ENCODE measurements at regions not wholly inside any gene's neighbourhood (a gene's known extent, or its start where the extent isn't known, plus 50 kb on each side); places are given as distances from the start of the nearest gene placed in this dataset.
"Not testable (repeated sequence)": the region's sequence is repeated elsewhere in the genome, so short reads cannot be mapped to it uniquely, and the experiment has no call there.

- H3K27ac ChIP-seq; H3K36me3 ChIP-seq; H3K27me3 ChIP-seq; DNase-seq; H3K4me3 ChIP-seq; H3K4me1 ChIP-seq; H3K9me3 ChIP-seq (replicated peaks): not testable (repeated sequence)
Observed at GRCh38 chr1:177634151-177634550, 335.7 kb downstream of the SEC16B start.

- DNase-seq: no peak
- no peaks in the 10 kb centered on the region for H3K36me3 ChIP-seq
Observed at GRCh38 chr1:177632923-177633615, 336.8 kb downstream of the SEC16B start.

GRCh38 chr1:177631770-177632169 is 338.1 kb downstream of the SEC16B start:
- Histone ChIP-seq H3K36me3 (no peaks in the 10 kb centered on the region), H3K27me3 (no peaks in the 10 kb centered on the region), H3K27ac (no peak overlapping the region), H3K4me1 (no peaks in the 10 kb centered on the region), H3K4me3 (no peak overlapping the region), H3K9me3 (replicated peaks) (no peaks in the 10 kb centered on the region)
- no peak for DNase-seq

More at GRCh38 chr1:177632923-177633615, 336.8 kb downstream of the SEC16B start:
- no peak overlapping the region for H3K27ac ChIP-seq
- no peaks in the 10 kb centered on the region for H3K27me3 ChIP-seq
- H3K4me3 ChIP-seq: no peak overlapping the region
- H3K4me1 ChIP-seq: no peaks in the 10 kb centered on the region
- H3K9me3 ChIP-seq (replicated peaks): no peaks in the 10 kb centered on the region

- DNase-seq: no peak
- H3K4me1 ChIP-seq: no peaks in the 10 kb centered on the region
- H3K27me3 ChIP-seq: no peaks in the 10 kb centered on the region
- H3K27ac ChIP-seq: no peak overlapping the region
- H3K4me3 ChIP-seq: no peak overlapping the region
- no peaks in the 10 kb centered on the region for H3K9me3 ChIP-seq (replicated peaks)
- no peaks in the 10 kb centered on the region for H3K36me3 ChIP-seq
Observed at GRCh38 chr1:177629526-177629925, 340.3 kb downstream of the SEC16B start.

GRCh38 chr1:177627148-177627910 is 342.5 kb downstream of the SEC16B start:
- H3K27ac ChIP-seq: no peak overlapping the region
- H3K4me1 ChIP-seq: no peaks in the 10 kb centered on the region
- no peak for DNase-seq
- no peaks in the 10 kb centered on the region for H3K9me3 ChIP-seq (replicated peaks)
- no peak overlapping the region for H3K4me3 ChIP-seq
- H3K27me3 ChIP-seq: no peaks in the 10 kb centered on the region
- H3K36me3 ChIP-seq: no peaks in the 10 kb centered on the region

GRCh38 chr1:177620636-177621190 is 349.1 kb downstream of the SEC16B start:
- H3K27me3 ChIP-seq: no peaks in the 10 kb centered on the region
- H3K4me1 ChIP-seq: no peaks in the 10 kb centered on the region
- no peaks in the 10 kb centered on the region for H3K9me3 ChIP-seq (replicated peaks)
- no peak overlapping the region for H3K27ac ChIP-seq
- DNase-seq: no peak
- H3K36me3 ChIP-seq: no peaks in the 10 kb centered on the region
- H3K4me3 ChIP-seq: no peak overlapping the region

GRCh38 chr1:177615251-177615650 is 354.6 kb downstream of the SEC16B start:
- Histone ChIP-seq H3K27ac (no peak overlapping the region), H3K4me3 (no peak overlapping the region), H3K27me3 (no peaks in the 10 kb centered on the region), H3K9me3 (replicated peaks) (no peaks in the 10 kb centered on the region), H3K4me1 (no peaks in the 10 kb centered on the region), H3K36me3 (no peaks in the 10 kb centered on the region)
- no peak for DNase-seq

- no peaks in the 10 kb centered on the region for H3K27me3 ChIP-seq
- H3K4me1 ChIP-seq: no peaks in the 10 kb centered on the region
- no peaks in the 10 kb centered on the region for H3K9me3 ChIP-seq (replicated peaks)
- no peak overlapping the region for H3K27ac ChIP-seq
- H3K36me3 ChIP-seq: no peaks in the 10 kb centered on the region
- no peak overlapping the region for H3K4me3 ChIP-seq
- no peak for DNase-seq
Observed at GRCh38 chr1:177611402-177611801, 358.5 kb downstream of the SEC16B start.

- no peak for DNase-seq
- Histone ChIP-seq H3K9me3 (replicated peaks) (no peaks in the 10 kb centered on the region), H3K27ac (no peak overlapping the region), H3K36me3 (no peaks in the 10 kb centered on the region), H3K27me3 (no peaks in the 10 kb centered on the region), H3K4me3 (no peak overlapping the region), H3K4me1 (no peaks in the 10 kb centered on the region)
Observed at GRCh38 chr1:177609953-177610352, 359.9 kb downstream of the SEC16B start.

- Histone ChIP-seq H3K27ac (no peak overlapping the region), H3K36me3 (no peaks in the 10 kb centered on the region), H3K4me3 (no peak overlapping the region), H3K4me1 (no peaks in the 10 kb centered on the region), H3K27me3 (no peaks in the 10 kb centered on the region), H3K9me3 (replicated peaks) (no peaks in the 10 kb centered on the region)
- DNase-seq: no peak
Observed at GRCh38 chr1:177600936-177601335, 368.9 kb downstream of the SEC16B start.

GRCh38 chr1:177600321-177600720 is 369.5 kb downstream of the SEC16B start:
- H3K27me3 ChIP-seq: no peaks in the 10 kb centered on the region
- H3K9me3 ChIP-seq (replicated peaks): no peaks in the 10 kb centered on the region
- H3K4me1 ChIP-seq: no peaks in the 10 kb centered on the region
- H3K4me3 ChIP-seq: no peak overlapping the region
- DNase-seq: no peak
- no peak overlapping the region for H3K27ac ChIP-seq
- H3K36me3 ChIP-seq: no peaks in the 10 kb centered on the region

- Histone ChIP-seq H3K4me1 (no peaks in the 10 kb centered on the region), H3K27me3 (no peaks in the 10 kb centered on the region), H3K27ac (no peak overlapping the region), H3K4me3 (no peak overlapping the region), H3K9me3 (replicated peaks) (no peaks in the 10 kb centered on the region), H3K36me3 (no peaks in the 10 kb centered on the region)
- no peak for DNase-seq
Observed at GRCh38 chr1:177597393-177597792, 372.5 kb downstream of the SEC16B start.

GRCh38 chr1:177596485-177596884 is 373.4 kb downstream of the SEC16B start:
- DNase-seq: no peak
- no peak overlapping the region for H3K27ac ChIP-seq

GRCh38 chr1:177593105-177593504 is 376.8 kb downstream of the SEC16B start:
- Histone ChIP-seq H3K27ac (no peak overlapping the region), H3K36me3 (no peaks in the 10 kb centered on the region), H3K4me1 (no peaks in the 10 kb centered on the region), H3K4me3 (no peak overlapping the region), H3K9me3 (replicated peaks) (no peaks in the 10 kb centered on the region), H3K27me3 (no peaks in the 10 kb centered on the region)
- no peak for DNase-seq

More at GRCh38 chr1:177596485-177596884, 373.4 kb downstream of the SEC16B start:
- H3K36me3 ChIP-seq: no peaks in the 10 kb centered on the region
- no peak overlapping the region for H3K4me3 ChIP-seq
- no peaks in the 10 kb centered on the region for H3K4me1 ChIP-seq
- no peaks in the 10 kb centered on the region for H3K27me3 ChIP-seq
- H3K9me3 ChIP-seq (replicated peaks): no peaks in the 10 kb centered on the region

GRCh38 chr1:177592624-177593023 is 377.2 kb downstream of the SEC16B start:
- no peaks in the 10 kb centered on the region for H3K4me1 ChIP-seq
- no peak overlapping the region for H3K4me3 ChIP-seq
- no peaks in the 10 kb centered on the region for H3K27me3 ChIP-seq
- H3K27ac ChIP-seq: no peak overlapping the region
- no peak for DNase-seq
- no peaks in the 10 kb centered on the region for H3K36me3 ChIP-seq
- H3K9me3 ChIP-seq (replicated peaks): no peaks in the 10 kb centered on the region

Data from SJCRH30 (cell line).